Activated naive CD4-positive, alpha-beta T cell treated with anti-CD3 and anti-CD28 coated beads for 36 hours (primary cell): ENCODE measurements at regions not wholly inside any gene's neighbourhood (a gene's known extent, or its start where the extent isn't known, plus 50 kb on each side); places are given as distances from the start of the nearest gene placed in this dataset.

Experiments
- CTCF ChIA-PET: fragments of 350-600 bp; sonication (Branson Sonifier 250); formaldehyde crosslinking; loops from one replicate; lab custom pipeline; 2021; ENCODE audit warnings: antibody characterized with exemption; lab: Charles Lee
- DNase-seq: peaks from one replicate; pipeline ENCODE4 v3.0.0-alpha.2; 2020
- H3K27ac Mint-ChIP-seq: one replicate; pipeline ENCODE4 v1.8.0; 2021; ENCODE audit warnings: mild to moderate bottlenecking, mixed read lengths
- H3K27me3 Mint-ChIP-seq: one replicate; pipeline ENCODE4 v1.8.0; 2021; ENCODE audit warnings: low read depth, mixed read lengths
- H3K36me3 Mint-ChIP-seq: one replicate; pipeline ENCODE4 v1.8.0; 2021; ENCODE audit warnings: low read depth, mixed read lengths
- H3K4me1 Mint-ChIP-seq: one replicate; pipeline ENCODE4 v1.8.0; 2021; ENCODE audit warnings: low read depth, mixed read lengths
- H3K4me3 Mint-ChIP-seq: one replicate; pipeline ENCODE4 v1.8.0; 2021; ENCODE audit warnings: mild to moderate bottlenecking, moderate library complexity, mixed read lengths
- H3K9me3 Mint-ChIP-seq: one replicate; pipeline ENCODE4 v1.8.0; 2021; ENCODE audit warnings: mixed read lengths
- intact Hi-C: fragments of 100-400 bp; cut with micrococcal nuclease; formaldehyde crosslinking; loops from one replicate; pipeline ENCODE4 v1.15.1; 2023

GRCh38 chr9:89835666-89836065, 230.9 kb downstream of the GADD45G start:
- CTCF ChIA-PET: interaction anchor here (0.5 to 1.1 kb wide), 4 partner anchors 11 to 233 kb away, joined by 3 read pairs; no protein-coding TSS in a partner anchor
- H3K9me3 Mint-ChIP-seq: peaks cover 6% of the 10 kb centered on the region

GRCh38 chr9:89837162-89837933, 232.5 kb downstream of the GADD45G start:
- CTCF ChIA-PET: no interaction called here
- Mint-ChIP-seq H3K27ac (no peak overlapping the region), H3K27me3 (no peaks in the 10 kb centered on the region), H3K36me3 (no peaks in the 10 kb centered on the region), H3K4me3 (no peak overlapping the region), H3K9me3 (peaks cover 3% of the 10 kb centered on the region), H3K4me1 (no peaks in the 10 kb centered on the region)
- DNase-seq: no peak
- intact Hi-C loops: no loop called here

More at GRCh38 chr9:89835666-89836065, 230.9 kb downstream of the GADD45G start:
- no peaks in the 10 kb centered on the region for H3K27me3 Mint-ChIP-seq
- no peak overlapping the region for H3K27ac Mint-ChIP-seq
- no peaks in the 10 kb centered on the region for H3K36me3 Mint-ChIP-seq
- DNase-seq: no peak
- intact Hi-C loops: no loop called here
- H3K4me3 Mint-ChIP-seq: no peak overlapping the region
- H3K4me1 Mint-ChIP-seq: no peaks in the 10 kb centered on the region

GRCh38 chr9:89837934-89838310, 233.1 kb downstream of the GADD45G start:
- no peak for DNase-seq
- Mint-ChIP-seq H3K4me1 (no peaks in the 10 kb centered on the region), H3K36me3 (no peaks in the 10 kb centered on the region), H3K9me3 (no peaks in the 10 kb centered on the region), H3K27me3 (no peaks in the 10 kb centered on the region), H3K4me3 (no peak overlapping the region), H3K27ac (no peak overlapping the region)
- intact Hi-C loops: no loop called here
- CTCF ChIA-PET: no interaction called here

GRCh38 chr9:89838621-89839020, 233.8 kb downstream of the GADD45G start:
- H3K4me1 Mint-ChIP-seq: no peaks in the 10 kb centered on the region
- no peak for DNase-seq
- intact Hi-C loops: no loop called here
- H3K4me3 Mint-ChIP-seq: no peak overlapping the region
- no peaks in the 10 kb centered on the region for H3K27me3 Mint-ChIP-seq
- no peaks in the 10 kb centered on the region for H3K36me3 Mint-ChIP-seq
- CTCF ChIA-PET: no interaction called here
- no peak overlapping the region for H3K27ac Mint-ChIP-seq
- H3K9me3 Mint-ChIP-seq: no peaks in the 10 kb centered on the region

GRCh38 chr9:89839449-89839848, 234.6 kb downstream of the GADD45G start:
- no peak overlapping the region for H3K27ac Mint-ChIP-seq
- no peaks in the 10 kb centered on the region for H3K27me3 Mint-ChIP-seq
- H3K9me3 Mint-ChIP-seq: no peaks in the 10 kb centered on the region
- no peaks in the 10 kb centered on the region for H3K4me1 Mint-ChIP-seq
- H3K36me3 Mint-ChIP-seq: no peaks in the 10 kb centered on the region
- intact Hi-C loops: no loop called here
- CTCF ChIA-PET: no interaction called here
- DNase-seq: no peak
- H3K4me3 Mint-ChIP-seq: no peak overlapping the region

GRCh38 chr9:89839952-89840351, 235.1 kb downstream of the GADD45G start:
- CTCF ChIA-PET: no interaction called here

GRCh38 chr9:89841456-89841855, 236.6 kb downstream of the GADD45G start:
- Mint-ChIP-seq H3K36me3 (no peaks in the 10 kb centered on the region), H3K27me3 (no peaks in the 10 kb centered on the region), H3K4me1 (no peaks in the 10 kb centered on the region), H3K27ac (no peak overlapping the region), H3K9me3 (no peaks in the 10 kb centered on the region), H3K4me3 (no peak overlapping the region)
- DNase-seq: no peak
- intact Hi-C loops: no loop called here
- CTCF ChIA-PET: no interaction called here

More at GRCh38 chr9:89839952-89840351, 235.1 kb downstream of the GADD45G start:
- no peak overlapping the region for H3K27ac Mint-ChIP-seq
- no peak for DNase-seq
- no peak overlapping the region for H3K4me3 Mint-ChIP-seq
- H3K36me3 Mint-ChIP-seq: no peaks in the 10 kb centered on the region
- no peaks in the 10 kb centered on the region for H3K4me1 Mint-ChIP-seq
- intact Hi-C loops: no loop called here
- no peaks in the 10 kb centered on the region for H3K27me3 Mint-ChIP-seq
- no peaks in the 10 kb centered on the region for H3K9me3 Mint-ChIP-seq

GRCh38 chr9:89842267-89842768, 237.5 kb downstream of the GADD45G start:
- Mint-ChIP-seq H3K4me1 (no peaks in the 10 kb centered on the region), H3K27me3 (no peaks in the 10 kb centered on the region), H3K36me3 (no peaks in the 10 kb centered on the region), H3K27ac (no peak overlapping the region), H3K4me3 (no peak overlapping the region), H3K9me3 (no peaks in the 10 kb centered on the region)
- CTCF ChIA-PET: interaction anchor here (1.2 kb wide), 1 partner anchor 240 kb away, joined by 3 read pairs; no protein-coding TSS in a partner anchor
- intact Hi-C loops: no loop called here
- DNase-seq: no peak

- H3K36me3 Mint-ChIP-seq: no peaks in the 10 kb centered on the region
- H3K4me1 Mint-ChIP-seq: no peaks in the 10 kb centered on the region
- DNase-seq: no peak
- H3K9me3 Mint-ChIP-seq: no peaks in the 10 kb centered on the region
- intact Hi-C loops: no loop called here
- CTCF ChIA-PET: interaction anchor here (1.2 kb wide), 1 partner anchor 241 kb away, joined by 3 read pairs; no protein-coding TSS in a partner anchor
- H3K4me3 Mint-ChIP-seq: no peak overlapping the region
- no peak overlapping the region for H3K27ac Mint-ChIP-seq
- H3K27me3 Mint-ChIP-seq: no peaks in the 10 kb centered on the region
Measured at GRCh38 chr9:89843074-89843473, 238.3 kb downstream of the GADD45G start.

GRCh38 chr9:89843591-89843990, 238.8 kb downstream of the GADD45G start:
- no peak overlapping the region for H3K4me3 Mint-ChIP-seq
- intact Hi-C loops: no loop called here
- H3K27me3 Mint-ChIP-seq: no peaks in the 10 kb centered on the region
- CTCF ChIA-PET: interaction anchor here (1.2 kb wide), 1 partner anchor 242 kb away, joined by 3 read pairs; no protein-coding TSS in a partner anchor
- DNase-seq: no peak
- no peaks in the 10 kb centered on the region for H3K36me3 Mint-ChIP-seq
- H3K9me3 Mint-ChIP-seq: no peaks in the 10 kb centered on the region
- H3K27ac Mint-ChIP-seq: no peak overlapping the region
- no peaks in the 10 kb centered on the region for H3K4me1 Mint-ChIP-seq

GRCh38 chr9:89844075-89844474, 239.3 kb downstream of the GADD45G start:
- Mint-ChIP-seq H3K27me3 (no peaks in the 10 kb centered on the region), H3K27ac (no peak overlapping the region), H3K9me3 (no peaks in the 10 kb centered on the region), H3K36me3 (no peaks in the 10 kb centered on the region), H3K4me1 (no peaks in the 10 kb centered on the region), H3K4me3 (no peak overlapping the region)
- intact Hi-C loops: no loop called here
- DNase-seq: no peak
- CTCF ChIA-PET: no interaction called here

- H3K9me3 Mint-ChIP-seq: no peaks in the 10 kb centered on the region
- H3K4me1 Mint-ChIP-seq: no peaks in the 10 kb centered on the region
- no peak overlapping the region for H3K4me3 Mint-ChIP-seq
- no peaks in the 10 kb centered on the region for H3K27me3 Mint-ChIP-seq
- H3K36me3 Mint-ChIP-seq: no peaks in the 10 kb centered on the region
- no peak overlapping the region for H3K27ac Mint-ChIP-seq
- intact Hi-C loops: no loop called here
- CTCF ChIA-PET: interaction anchor here (0.6 kb wide), 1 partner anchor 257 kb away, joined by 3 read pairs; no protein-coding TSS in a partner anchor
- DNase-seq: no peak
Measured at GRCh38 chr9:89844535-89844934, 239.7 kb downstream of the GADD45G start.

- Mint-ChIP-seq H3K27me3 (no peaks in the 10 kb centered on the region), H3K27ac (no peak overlapping the region), H3K9me3 (no peaks in the 10 kb centered on the region), H3K4me3 (no peak overlapping the region), H3K36me3 (no peaks in the 10 kb centered on the region), H3K4me1 (no peaks in the 10 kb centered on the region)
- no peak for DNase-seq
- CTCF ChIA-PET: interaction anchor here (0.6 kb wide), 1 partner anchor 256 kb away, joined by 3 read pairs; no protein-coding TSS in a partner anchor
- intact Hi-C loops: no loop called here
Measured at GRCh38 chr9:89845321-89845720, 240.5 kb downstream of the GADD45G start.
